ENCODE measurements at regions not wholly inside any gene's neighbourhood (a gene's known extent, or its start where the extent isn't known, plus 50 kb on each side); places are given as distances from the start of the nearest gene placed in this dataset.

DNA sequence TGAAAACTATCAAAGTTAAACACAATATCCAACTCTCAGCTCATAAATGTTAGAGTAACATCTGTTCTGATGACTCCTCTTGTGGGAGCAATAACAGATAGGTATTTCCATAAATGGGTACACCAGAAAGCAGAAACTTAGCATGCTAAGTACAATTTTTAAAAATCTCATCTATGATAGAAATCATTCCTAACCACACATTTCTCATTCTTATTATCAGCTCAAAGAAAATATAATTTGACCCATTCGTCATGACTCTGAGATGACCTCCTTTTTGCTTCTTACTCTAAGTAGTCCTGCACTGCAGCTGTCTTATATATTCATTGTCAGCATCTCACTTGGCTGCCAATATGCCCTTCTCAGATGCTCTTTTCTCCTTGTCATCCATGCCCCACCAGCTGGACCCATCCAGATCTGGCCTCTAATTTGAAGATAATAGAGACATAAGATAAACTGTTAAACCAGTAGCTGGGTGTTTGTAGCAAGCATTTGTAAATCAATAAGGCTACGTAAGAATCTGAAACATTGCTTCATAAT lies 298.3 kb downstream of the KCNS3 start:
- TF ChIP-seq CTCF (conservative IDR thresholded peaks at IDR 0.05; ENCODE audit: low read depth, low read length) (no peak), BHLHE40 (IDR thresholded peaks at IDR 0.05; ENCODE audit: low read depth, low read length) (no peak), MXI1 (IDR thresholded peaks at IDR 0.05; ENCODE audit: borderline replicate concordance, low read depth, low read length) (no peak)

All from IMR-90 (cell line).